ENCODE measurements at regions not wholly inside any gene's neighbourhood (a gene's known extent, or its start where the extent isn't known, plus 50 kb on each side); places are given as distances from the start of the nearest gene placed in this dataset.

GRCh38 chr17:77905766-77906165 is 52.7 kb upstream of the TNRC6C start:
- no peak overlapping the region for H2BK120ac ChIP-seq (replicated peaks; ENCODE audit: low read depth, low read length)
- H3K4me3 ChIP-seq (ENCODE audit: extremely low read depth in 1 of 4, insufficient read depth in 2 of 4, low read depth in 3 of 4, low read length in 4 of 4) = no peak overlapping the region
- no peak overlapping the region for H2BK15ac ChIP-seq (ENCODE audit: low read length)
- no peak overlapping the region for H3K4me2 ChIP-seq (ENCODE audit: insufficient read depth in 1 of 2, low read depth in 2 of 2, low read length in 2 of 2)
- H2BK12ac ChIP-seq (ENCODE audit: low read depth, low read length) = no peak overlapping the region
- H3K9ac ChIP-seq (replicated peaks in 1 of 4; ENCODE audit: extremely low read depth in 1 of 4, low read depth in 3 of 4, low read length in 3 of 4) = no peak overlapping the region
- H3K27me3 ChIP-seq (replicated peaks in 1 of 4; ENCODE audit: control insufficient read depth in 3 of 4, extremely low read depth in 1 of 4, insufficient read depth in 3 of 4, low read length in 3 of 4) = 0 out of 7 replicates have a peak, but pooled peaks cover 0 to 2% (median 0%) of the 10 kb centered on the region in 4 experiments
- no peak overlapping the region for H3K23ac ChIP-seq (ENCODE audit: insufficient read length)
- no peak for FAIRE-seq
- no peak overlapping the region for H4K8ac ChIP-seq (ENCODE audit: extremely low read depth, insufficient read depth, low read length)
- H2AK5ac ChIP-seq (ENCODE audit: low read depth, low read length) = no peak overlapping the region
- H3K36me3 ChIP-seq (ENCODE audit: control insufficient read depth in 2 of 4, insufficient read depth in 4 of 4, low read length in 3 of 4) = no peaks in the 10 kb centered on the region
- H3K79me1 ChIP-seq (ENCODE audit: low read depth, low read length) = no peaks in the 10 kb centered on the region
- WGBS, 2 experiments (ENCODE audit: extremely low coverage in 1 of 2, insufficient coverage in 1 of 2, insufficient read length in 1 of 2, insufficient replicate concordance in 2 of 2, low coverage in 1 of 2, low lambda C conversion rate in 2 of 2, missing lambda C conversion rate in 1 of 2) = 92% methylated on average over 9 of the region's 9 CpGs; no CpG with 5 or more reads in 1 of the 2 experiments
- POLR2A ChIA-PET (ENCODE audit: partially characterized antibody) = interaction anchor here (1.0 kb wide), 1 partner anchor 52 kb away, joined by 3 read pairs; the partner anchor contains the start of gene TNRC6C
- H4K91ac ChIP-seq (replicated peaks; ENCODE audit: insufficient read length, low read length) = no peak overlapping the region
- H2AFZ ChIP-seq (ENCODE audit: low read length) = no peak overlapping the region
- H3K14ac ChIP-seq (ENCODE audit: insufficient read length) = no peak overlapping the region
- no peak overlapping the region for H3K27ac ChIP-seq (ENCODE audit: low read depth, low read length)
- H2BK20ac ChIP-seq (ENCODE audit: low read length) = no peak overlapping the region
- H3K4me1 ChIP-seq (replicated peaks in 1 of 4; ENCODE audit: control insufficient read depth in 3 of 4, insufficient read depth in 4 of 4, low read length in 3 of 4) = peaks cover 0 to 8% (median under 1%) of the 10 kb centered on the region in 4 experiments; a peak in 3 of 7 replicates
- H3K4ac ChIP-seq (replicated peaks; ENCODE audit: insufficient read length, low read depth, low read length) = no peak overlapping the region
- H3K18ac ChIP-seq (ENCODE audit: extremely low read depth, low read length) = no peak overlapping the region
- H3K23me2 ChIP-seq (ENCODE audit: low read depth, low read length) = peaks cover 1% of the 10 kb centered on the region; the same call in 1 of the 2 replicates
- no peak overlapping the region for H3K56ac ChIP-seq (replicated peaks; ENCODE audit: insufficient read length, low read depth, low read length)
- H4K20me1 ChIP-seq (replicated peaks in 1 of 2; ENCODE audit: control insufficient read depth in 1 of 2, insufficient read depth in 2 of 2, low read length in 2 of 2) = no peaks in the 10 kb centered on the region
- CTCF ChIA-PET (ENCODE audit: partially characterized antibody) = interaction anchor here (0.5 to 4.0 kb wide), 3 partner anchors 13 to 330 kb away, joined by 3 to 21 read pairs (median 17); no protein-coding TSS in a partner anchor
- H4K5ac ChIP-seq (ENCODE audit: insufficient read length, low read depth, low read length) = no peak overlapping the region
- no peaks in the 10 kb centered on the region for H3K9me3 ChIP-seq (ENCODE audit: insufficient read depth in 2 of 2, low read depth in 1 of 2, low read length in 1 of 2)
- H3K79me2 ChIP-seq (ENCODE audit: control insufficient read depth in 1 of 2, insufficient read depth in 2 of 2, low read length in 2 of 2) = no peaks in the 10 kb centered on the region
- no peak overlapping the region for H2BK5ac ChIP-seq (ENCODE audit: low read depth, low read length)
- no peak for DNase-seq (ENCODE audit: low read depth in 1 of 2, low spot score in 2 of 2)
- no peak for TF ChIP-seq CTCF (IDR thresholded peaks at IDR 0.05; ENCODE audit: control extremely low read depth in 1 of 3, insufficient read depth in 1 of 3, low read depth in 1 of 3, low read length in 3 of 3)
- no peak for TF ChIP-seq CHD2 (IDR thresholded peaks at IDR 0.05; ENCODE audit: low read length)
- TF ChIP-seq TAF7 (optimal IDR thresholded peaks at IDR 0.05; ENCODE audit: borderline replicate concordance, low read depth, low read length) = no peak
- no peak for TF ChIP-seq YY1 (IDR thresholded peaks at IDR 0.05; ENCODE audit: low read depth, low read length)
- TF ChIP-seq FOSL1 (IDR thresholded peaks at IDR 0.05; ENCODE audit: insufficient read depth, low read depth, low read length) = no peak
- TF ChIP-seq GTF2F1 (IDR thresholded peaks at IDR 0.05; ENCODE audit: borderline replicate concordance, low read depth, low read length) = no peak
- TF ChIP-seq NANOG (IDR thresholded peaks at IDR 0.05; ENCODE audit: insufficient read depth, low read depth, low read length, poor library complexity, severe bottlenecking) = no peak
- no peak for TF ChIP-seq JUN (IDR thresholded peaks at IDR 0.05; ENCODE audit: low read depth, low read length)
- no peak for TF ChIP-seq SRF (IDR thresholded peaks at IDR 0.05; ENCODE audit: low read depth, low read length)
- TF ChIP-seq, protein P1, sequence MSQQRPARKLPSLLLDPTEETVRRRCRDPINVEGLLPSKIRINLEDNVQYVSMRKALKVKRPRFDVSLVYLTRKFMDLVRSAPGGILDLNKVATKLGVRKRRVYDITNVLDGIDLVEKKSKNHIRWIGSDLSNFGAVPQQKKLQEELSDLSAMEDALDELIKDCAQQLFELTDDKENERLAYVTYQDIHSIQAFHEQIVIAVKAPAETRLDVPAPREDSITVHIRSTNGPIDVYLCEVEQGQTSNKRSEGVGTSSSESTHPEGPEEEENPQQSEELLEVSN (IDR thresholded peaks at IDR 0.05) = no peak
- no peak for TF ChIP-seq BRCA1 (IDR thresholded peaks at IDR 0.05; ENCODE audit: low read depth, low read length)
